Hematopoietic multipotent progenitor cell treated with erythropoietin and hydrocortisone succinate and interleukin-3 and kit ligand, for 6 days (in vitro differentiated cells): ENCODE measurements at regions not wholly inside any gene's neighbourhood (a gene's known extent, or its start where the extent isn't known, plus 50 kb on each side); places are given as distances from the start of the nearest gene placed in this dataset.
"Not testable (repeated sequence)": the region's sequence is repeated elsewhere in the genome, so short reads cannot be mapped to it uniquely, and the experiment has no call there.

Experiments
- DNase-seq: peaks from one replicate; pipeline ENCODE4 v3.0.0-alpha.2; 2015

- no peak for DNase-seq
Measured at GRCh38 chr12:59344224-59344623, 251.6 kb upstream of the SLC16A7 start.

GRCh38 chr12:59329462-59329861 lies 266.4 kb upstream of the SLC16A7 start:
- no peak for DNase-seq

GRCh38 chr12:59328395-59329075 lies 267.3 kb upstream of the SLC16A7 start:
- DNase-seq: not testable (repeated sequence)

- DNase-seq: not testable (repeated sequence)
Measured at GRCh38 chr12:59326457-59326856, 269.4 kb upstream of the SLC16A7 start.

- no peak for DNase-seq
Measured at GRCh38 chr12:59322473-59322872, 273.4 kb upstream of the SLC16A7 start.

GRCh38 chr12:59321278-59321677 lies 274.6 kb upstream of the SLC16A7 start:
- DNase-seq: no peak

GRCh38 chr12:59320112-59320511 lies 275.7 kb upstream of the SLC16A7 start:
- no peak for DNase-seq

- no peak for DNase-seq
Measured at GRCh38 chr12:59318940-59319339, 276.9 kb upstream of the SLC16A7 start.

- no peak for DNase-seq
Measured at GRCh38 chr12:59317598-59317997, 278.2 kb upstream of the SLC16A7 start.

GRCh38 chr12:59316938-59317337 lies 278.9 kb upstream of the SLC16A7 start:
- DNase-seq: no peak

- DNase-seq: not testable (repeated sequence)
Measured at GRCh38 chr12:59316354-59316753, 279.5 kb upstream of the SLC16A7 start.

- DNase-seq: no peak
Measured at GRCh38 chr12:59314209-59314608, 281.6 kb upstream of the SLC16A7 start.

GRCh38 chr12:59304077-59304721 lies 291.6 kb upstream of the SLC16A7 start:
- DNase-seq: no peak

- DNase-seq: no peak
Measured at GRCh38 chr12:59298296-59298695, 297.5 kb upstream of the SLC16A7 start.

- DNase-seq: no peak
Measured at GRCh38 chr12:59294221-59294620, 301.6 kb upstream of the SLC16A7 start.

GRCh38 chr12:59282999-59283398 lies 312.8 kb upstream of the SLC16A7 start:
- DNase-seq: no peak

- DNase-seq: not testable (repeated sequence)
Measured at GRCh38 chr12:59273561-59273960, 322.3 kb upstream of the SLC16A7 start.

- no peak for DNase-seq
Measured at GRCh38 chr12:59268295-59268809, 327.5 kb upstream of the SLC16A7 start.

- no peak for DNase-seq
Measured at GRCh38 chr12:59260202-59260601, 335.6 kb upstream of the SLC16A7 start.

- no peak for DNase-seq
Measured at GRCh38 chr12:59252731-59253130, 332.4 kb upstream of the LRIG3 start.

GRCh38 chr12:59250766-59251165 lies 330.5 kb upstream of the LRIG3 start:
- DNase-seq: no peak

- DNase-seq: no peak
Measured at GRCh38 chr12:59240048-59240447, 319.7 kb upstream of the LRIG3 start.

GRCh38 chr12:59234391-59234790 lies 314.1 kb upstream of the LRIG3 start:
- no peak for DNase-seq

GRCh38 chr12:59230334-59230733 lies 310.0 kb upstream of the LRIG3 start:
- no peak for DNase-seq

- no peak for DNase-seq
Measured at GRCh38 chr12:59219148-59219547, 298.8 kb upstream of the LRIG3 start.
